Body of pancreas (tissue), 4 donors: ENCODE measurements at regions not wholly inside any gene's neighbourhood (a gene's known extent, or its start where the extent isn't known, plus 50 kb on each side); places are given as distances from the start of the nearest gene placed in this dataset.

ENCODE experiments used
- ATAC-seq: fragments of 150-250 bp; one replicate; pipeline ENCODE4 v1.9.1; 2016
- DNase-seq, 4 donors: peaks; one replicate each; pipeline ENCODE4 v3.0.0-alpha.2; 2019
- H3K27ac ChIP-seq, 4 donors: fragments of 200-600 bp; sonication (generic); 1 replicate in 3 of 4; 2 replicates in 1 of 4; pipeline versions ENCODE4 v1.5.1 to v1.6.1; 2016 to 2019; ENCODE audit warnings: mild to moderate bottlenecking in 1 of 4, mixed read lengths in 1 of 4, moderate library complexity in 1 of 4
- H3K27me3 ChIP-seq, 2 donors: fragments of 200-600 bp; sonication (generic); one replicate each; pipeline ENCODE4 v1.6.0; 2016; ENCODE audit warnings: mild to moderate bottlenecking in 1 of 2
- H3K36me3 ChIP-seq, 2 donors: fragments of 200-600 bp; sonication (generic); replicated peaks in 1 of 2; 2 replicates each; pipeline ENCODE4 v1.5.1; 2016; ENCODE audit warnings: low read depth in 2 of 2; ENCODE audit not compliant: insufficient read depth in 1 of 2
- H3K4me1 ChIP-seq: fragments of 200-600 bp; sonication (generic); one replicate; pipeline ENCODE4 v1.6.0; 2016
- H3K4me3 ChIP-seq, 2 donors: fragments of 200-600 bp; sonication (generic); 1 replicate in 1 of 2; 2 replicates in 1 of 2; pipeline ENCODE4 v1.5.1; 2016 to 2019
- H3K9me3 ChIP-seq, 3 donors: fragments of 200-600 bp; sonication (generic); 1 replicate in 2 of 3; 2 replicates in 1 of 3; pipeline ENCODE4 v1.5.1; 2016
- POLR2A ChIP-seq, 3 donors: fragments of 450-650 bp; IDR thresholded peaks; one replicate each; pipeline ENCODE4 v1.6.1; 2016; ENCODE audit warnings: antibody characterized with exemption in 3 of 3, mild to moderate bottlenecking in 2 of 3
- WGBS, 2 donors: methylation state at CpG; one replicate each; pipeline ENCODE4 v1.1.5; 2017; 5-methylcytosine and 5-hydroxymethylcytosine counted together
- intact Hi-C: fragments of 100-400 bp; cut with DNase I; formaldehyde crosslinking; loops from one replicate; pipeline ENCODE4 v1.15.1; 2023
- TF ChIP-seq, protein P1 (sequence below), 7 experiments: fragments of 450-650 bp in 4 of 7; fragments of 200-600 bp in 3 of 7; sonication (generic) in 3 of 7; IDR thresholded peaks; one replicate each; pipeline ENCODE4 v1.5.1; 2016 to 2019; ENCODE audit warnings: antibody characterized with exemption in 7 of 7

DNA sequence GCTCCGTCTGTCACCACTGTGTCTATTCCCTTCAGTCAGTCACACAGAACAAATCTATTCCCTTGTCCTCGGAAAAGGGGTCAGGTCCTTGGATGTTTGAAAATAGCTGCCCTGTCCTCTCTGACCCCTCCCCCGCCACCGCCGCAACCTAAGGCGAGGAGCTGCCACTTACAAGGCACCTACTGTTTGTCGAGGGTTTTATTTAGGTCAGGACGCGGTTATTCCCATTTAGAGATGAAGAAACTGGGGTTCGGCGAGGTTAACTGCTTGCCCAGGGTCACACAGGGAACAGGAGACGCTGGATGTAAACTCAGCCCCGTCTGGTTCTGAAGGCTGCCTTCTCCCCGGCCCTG is 1468.1 kb downstream of the BRD1 start:
- H3K4me3 ChIP-seq, result no peak overlapping the region
- H3K4me1 ChIP-seq, result no peaks in the 10 kb centered on the region
- no peaks in the 10 kb centered on the region for H3K36me3 ChIP-seq
- H3K27ac ChIP-seq, result no peak overlapping the region
- ATAC-seq (no peak), DNase-seq (no peak)
- no peak for TF ChIP-seq POLR2A (IDR thresholded peaks at IDR 0.05)
- TF ChIP-seq, protein P1, sequence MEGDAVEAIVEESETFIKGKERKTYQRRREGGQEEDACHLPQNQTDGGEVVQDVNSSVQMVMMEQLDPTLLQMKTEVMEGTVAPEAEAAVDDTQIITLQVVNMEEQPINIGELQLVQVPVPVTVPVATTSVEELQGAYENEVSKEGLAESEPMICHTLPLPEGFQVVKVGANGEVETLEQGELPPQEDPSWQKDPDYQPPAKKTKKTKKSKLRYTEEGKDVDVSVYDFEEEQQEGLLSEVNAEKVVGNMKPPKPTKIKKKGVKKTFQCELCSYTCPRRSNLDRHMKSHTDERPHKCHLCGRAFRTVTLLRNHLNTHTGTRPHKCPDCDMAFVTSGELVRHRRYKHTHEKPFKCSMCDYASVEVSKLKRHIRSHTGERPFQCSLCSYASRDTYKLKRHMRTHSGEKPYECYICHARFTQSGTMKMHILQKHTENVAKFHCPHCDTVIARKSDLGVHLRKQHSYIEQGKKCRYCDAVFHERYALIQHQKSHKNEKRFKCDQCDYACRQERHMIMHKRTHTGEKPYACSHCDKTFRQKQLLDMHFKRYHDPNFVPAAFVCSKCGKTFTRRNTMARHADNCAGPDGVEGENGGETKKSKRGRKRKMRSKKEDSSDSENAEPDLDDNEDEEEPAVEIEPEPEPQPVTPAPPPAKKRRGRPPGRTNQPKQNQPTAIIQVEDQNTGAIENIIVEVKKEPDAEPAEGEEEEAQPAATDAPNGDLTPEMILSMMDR (IDR thresholded peaks at IDR 0.05), result no peak
- WGBS, 2 donors, result 54 to 67% methylated on average over 12 to 13 of the region's 14 CpGs
- H3K9me3 ChIP-seq, result no peaks in the 10 kb centered on the region
- intact Hi-C loops, result no loop called here
- H3K27me3 ChIP-seq, result no peaks in the 10 kb centered on the region

DNA sequence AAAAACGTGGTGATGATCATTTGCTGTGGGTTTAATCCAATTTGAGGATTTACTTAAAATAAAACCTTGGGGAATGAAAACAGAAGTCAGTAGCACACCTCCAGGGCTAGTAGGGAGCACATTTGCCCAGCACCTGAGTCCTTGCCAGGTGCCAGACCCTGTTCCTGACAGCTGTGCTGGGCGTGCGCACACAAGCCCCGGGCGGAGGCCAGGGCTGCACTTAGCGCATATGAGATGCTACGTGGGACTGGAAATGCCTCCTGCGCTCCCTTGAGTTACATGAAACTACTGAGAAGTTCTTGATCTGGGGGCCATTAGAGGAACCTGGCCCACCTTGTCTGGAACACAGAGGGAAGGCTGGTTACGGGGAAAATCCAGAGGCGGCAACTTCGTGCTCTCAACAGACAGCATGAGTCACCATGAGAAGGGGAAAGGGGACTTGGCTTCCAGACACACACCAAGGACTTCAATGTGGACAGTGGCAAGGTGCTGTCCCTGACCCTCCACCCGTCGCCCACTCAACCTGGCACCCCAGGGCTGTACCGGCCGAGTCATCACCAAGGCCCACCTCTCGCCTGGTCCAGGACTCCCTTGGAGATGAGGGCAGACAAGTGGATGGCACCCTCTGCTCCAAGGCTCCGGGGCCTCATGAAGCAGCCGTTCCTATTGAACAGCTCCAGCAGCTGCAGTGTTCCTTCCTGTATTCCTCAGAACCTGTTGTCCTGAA is 1468.6 kb downstream of the BRD1 start:
- Histone ChIP-seq H3K4me1 (no peaks in the 10 kb centered on the region), H3K9me3 (no peaks in the 10 kb centered on the region), H3K27ac (no peak overlapping the region), H3K4me3 (no peak overlapping the region), H3K36me3 (no peaks in the 10 kb centered on the region), H3K27me3 (no peaks in the 10 kb centered on the region)
- no peak for ATAC-seq
- intact Hi-C loops, result no loop called here
- 72% methylated on average over 13 to 18 of the region's 18 CpGs for WGBS, 2 donors
- DNase-seq, result no peak
- no peak for TF ChIP-seq POLR2A (IDR thresholded peaks at IDR 0.05)
- TF ChIP-seq, protein P1 (IDR thresholded peaks at IDR 0.05), result no peak

DNA sequence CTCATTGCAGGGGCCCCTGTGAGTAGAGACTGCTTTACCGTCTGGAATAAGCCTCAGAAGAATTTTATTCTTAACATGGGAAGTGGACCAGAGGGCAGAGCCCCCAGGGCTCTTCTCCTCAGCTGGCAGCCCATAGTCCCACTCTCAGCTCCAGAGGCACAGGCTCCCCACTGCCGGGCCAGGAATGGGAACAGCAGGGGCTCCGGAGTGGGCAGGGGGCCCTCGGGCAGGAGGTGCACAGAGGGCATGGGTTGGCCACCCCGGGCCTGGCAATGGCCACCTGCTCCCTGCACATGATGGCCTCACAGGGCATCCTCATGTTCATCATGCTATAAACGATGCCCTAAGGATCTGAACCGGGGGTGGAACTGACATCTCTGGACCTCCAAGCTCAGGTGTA is 1469.7 kb downstream of the BRD1 start:
- 37 to 60% methylated on average over 5 to 7 of the region's 7 CpGs for WGBS, 2 donors
- TF ChIP-seq POLR2A (IDR thresholded peaks at IDR 0.05), result no peak
- TF ChIP-seq, protein P1 (IDR thresholded peaks at IDR 0.05), result no peak
- no peaks in the 10 kb centered on the region for H3K27me3 ChIP-seq
- H3K9me3 ChIP-seq, result no peaks in the 10 kb centered on the region
- H3K36me3 ChIP-seq, result no peaks in the 10 kb centered on the region
- intact Hi-C loops, result no loop called here
- H3K27ac ChIP-seq, result no peak overlapping the region
- H3K4me3 ChIP-seq, result no peak overlapping the region
- H3K4me1 ChIP-seq, result no peaks in the 10 kb centered on the region
- DNase-seq, result no peak
- ATAC-seq, result no peak

DNA sequence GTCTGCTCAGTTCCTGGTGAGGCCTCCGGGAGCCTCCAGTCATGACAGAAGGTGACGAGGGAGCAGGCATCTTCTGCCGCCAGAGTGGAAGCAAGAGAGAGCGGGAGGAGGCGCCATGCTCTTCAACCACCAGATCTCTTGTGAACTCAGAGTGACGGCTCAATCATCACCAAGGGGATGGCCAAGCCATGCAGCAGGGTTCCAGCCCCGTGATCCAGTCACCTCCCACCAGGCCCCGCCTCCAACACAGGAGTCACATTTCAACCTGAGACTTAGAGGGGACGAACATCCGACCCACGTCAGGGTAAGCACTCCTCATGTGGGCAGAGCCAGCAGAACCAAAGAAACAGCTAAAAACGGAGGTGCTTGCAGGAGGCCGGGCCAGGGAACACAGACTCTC is 1470.5 kb downstream of the BRD1 start:
- 36 to 47% methylated on average over 7 to 13 of the region's 13 CpGs for WGBS, 2 donors
- no peak for ATAC-seq
- Histone ChIP-seq H3K9me3 (no peaks in the 10 kb centered on the region), H3K27me3 (no peaks in the 10 kb centered on the region), H3K36me3 (no peaks in the 10 kb centered on the region), H3K27ac (no peak overlapping the region), H3K4me3 (no peak overlapping the region), H3K4me1 (no peaks in the 10 kb centered on the region)
- no peak for TF ChIP-seq POLR2A (IDR thresholded peaks at IDR 0.05)
- TF ChIP-seq, protein P1 (IDR thresholded peaks at IDR 0.05), result no peak
- DNase-seq, result no peak
- intact Hi-C loops, result no loop called here

DNA sequence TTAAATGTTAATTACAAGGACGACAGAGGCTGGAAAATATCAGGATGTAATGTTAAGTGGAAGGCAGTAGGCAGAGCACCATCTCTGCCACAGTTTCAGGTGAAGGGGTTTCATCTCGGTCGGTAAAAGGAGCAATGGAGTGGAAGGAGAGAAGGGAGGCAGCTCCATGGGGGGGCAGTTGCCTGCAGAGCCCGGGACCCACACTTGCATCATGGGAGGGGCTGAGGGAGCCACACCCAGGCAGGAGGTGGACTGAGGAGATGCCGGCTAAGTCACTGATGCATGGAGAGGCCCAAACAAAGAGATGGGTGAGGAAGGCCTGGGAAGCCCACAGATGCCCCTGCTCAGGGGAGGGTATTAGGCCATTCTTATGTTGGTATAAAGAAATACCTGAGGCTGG is 1470.9 kb downstream of the BRD1 start:
- intact Hi-C loops, result no loop called here
- no peak for DNase-seq
- WGBS, 2 donors, result 60 to 64% methylated on average over 5 of the region's 5 CpGs
- no peaks in the 10 kb centered on the region for H3K9me3 ChIP-seq
- TF ChIP-seq POLR2A (IDR thresholded peaks at IDR 0.05), result no peak
- TF ChIP-seq, protein P1 (IDR thresholded peaks at IDR 0.05), result no peak
- H3K27me3 ChIP-seq, result no peaks in the 10 kb centered on the region
- no peak overlapping the region for H3K27ac ChIP-seq
- H3K4me3 ChIP-seq, result no peak overlapping the region
- no peaks in the 10 kb centered on the region for H3K36me3 ChIP-seq
- ATAC-seq, result no peak
- H3K4me1 ChIP-seq, result no peaks in the 10 kb centered on the region
